ENCODE measurements at regions not wholly inside any gene's neighbourhood (a gene's known extent, or its start where the extent isn't known, plus 50 kb on each side); places are given as distances from the start of the nearest gene placed in this dataset.
"Not testable (repeated sequence)": the region's sequence is repeated elsewhere in the genome, so short reads cannot be mapped to it uniquely, and the experiment has no call there.

- Histone ChIP-seq H3K4me1 (no peaks in the 10 kb centered on the region), H3K27me3 (peaks cover 0 to 2% of the 10 kb centered on the region in 2 donors), H3K4me3 (no peak overlapping the region), H3K36me3 (no peaks in the 10 kb centered on the region), H3K9me3 (no peaks in the 10 kb centered on the region), H3K27ac (no peak overlapping the region)
- ATAC-seq: no peak
- intact Hi-C loops (cut with DNase I): no loop called here
- 49% methylated on average over 6 of the region's 6 CpGs for WGBS (ENCODE audit: insufficient coverage, low coverage, low lambda C conversion rate, missing lambda C conversion rate)
- TF ChIP-seq POLR2A (IDR thresholded peaks at IDR 0.05) (no peak), CTCF (IDR thresholded peaks at IDR 0.05) (no peak)
- DNase-seq: no peak
Measured at GRCh38 chrX:50967736-50968135, 57.2 kb downstream of the BMP15 start.

- H3K9me3 ChIP-seq; DNase-seq; H3K4me1 ChIP-seq; intact Hi-C loops (cut with DNase I); H3K36me3 ChIP-seq; ATAC-seq; H3K27ac ChIP-seq; H3K27me3 ChIP-seq; H3K4me3 ChIP-seq: not testable (repeated sequence)
- 72% methylated on average over 7 of the region's 7 CpGs for WGBS (ENCODE audit: insufficient coverage, low coverage, low lambda C conversion rate, missing lambda C conversion rate)
Measured at GRCh38 chrX:50968871-50969635, 58.5 kb downstream of the BMP15 start.

- TF ChIP-seq POLR2A (IDR thresholded peaks at IDR 0.05): no peak
- TF ChIP-seq CTCF (IDR thresholded peaks at IDR 0.05): no peak
- Histone ChIP-seq H3K27ac (no peak overlapping the region), H3K36me3 (no peaks in the 10 kb centered on the region), H3K27me3 (peaks cover 0 to 4% of the 10 kb centered on the region in 2 donors), H3K9me3 (no peaks in the 10 kb centered on the region), H3K4me3 (no peak overlapping the region), H3K4me1 (no peaks in the 10 kb centered on the region)
- ATAC-seq (no peak), DNase-seq (no peak)
- WGBS (ENCODE audit: insufficient coverage, low coverage, low lambda C conversion rate, missing lambda C conversion rate): 61% methylated on average over 2 of the region's 2 CpGs
- intact Hi-C loops (cut with DNase I): no loop called here
Measured at GRCh38 chrX:50971395-50971794, 60.9 kb downstream of the BMP15 start.

GRCh38 chrX:50973199-50973598 is 62.7 kb downstream of the BMP15 start:
- H3K9me3 ChIP-seq: no peaks in the 10 kb centered on the region
- ATAC-seq (no peak), DNase-seq (no peak)
- H3K27ac ChIP-seq: no peak overlapping the region
- intact Hi-C loops (cut with DNase I): no loop called here
- WGBS (ENCODE audit: insufficient coverage, low coverage, low lambda C conversion rate, missing lambda C conversion rate): 31% methylated on average over 3 of the region's 3 CpGs
- no peak for TF ChIP-seq CTCF (IDR thresholded peaks at IDR 0.05)
- no peak for TF ChIP-seq POLR2A (IDR thresholded peaks at IDR 0.05)
- H3K4me1 ChIP-seq: no peaks in the 10 kb centered on the region
- peaks cover 0 to 4% of the 10 kb centered on the region in 2 donors for H3K27me3 ChIP-seq
- no peaks in the 10 kb centered on the region for H3K36me3 ChIP-seq
- H3K4me3 ChIP-seq: no peak overlapping the region

GRCh38 chrX:50978920-50979682 is 68.6 kb downstream of the BMP15 start:
- H3K4me3 ChIP-seq: no peak overlapping the region
- no peak overlapping the region for H3K27ac ChIP-seq
- 51% methylated on average over 11 of the region's 13 CpGs for WGBS (ENCODE audit: insufficient coverage, low coverage, low lambda C conversion rate, missing lambda C conversion rate)
- intact Hi-C loops (cut with DNase I): no loop called here
- no peaks in the 10 kb centered on the region for H3K36me3 ChIP-seq
- H3K4me1 ChIP-seq: no peaks in the 10 kb centered on the region
- no peak for ATAC-seq
- TF ChIP-seq CTCF (IDR thresholded peaks at IDR 0.05): no peak
- no peak for TF ChIP-seq POLR2A (IDR thresholded peaks at IDR 0.05)
- H3K9me3 ChIP-seq: no peaks in the 10 kb centered on the region
- peaks cover 0 to 4% of the 10 kb centered on the region in 2 donors for H3K27me3 ChIP-seq
- no peak for DNase-seq
